ENCODE measurements at regions not wholly inside any gene's neighbourhood (a gene's known extent, or its start where the extent isn't known, plus 50 kb on each side); places are given as distances from the start of the nearest gene placed in this dataset.

- ChIA-PET CTCF (ENCODE audit: unreplicated experiment) (no interaction called here), POLR2A (interaction anchor here (0.6 kb wide), 1 partner anchor 12 kb away, joined by 3 read pairs; no protein-coding TSS in a partner anchor)
- TF ChIP-seq CTCF (conservative IDR thresholded peaks at IDR 0.05; ENCODE audit: low read length): no peak
- no peak for TF ChIP-seq EZH2phosphoT487 (IDR thresholded peaks at IDR 0.05; ENCODE audit: borderline replicate concordance, low read depth, low read length)
- no peak overlapping the region for H2AFZ ChIP-seq (ENCODE audit: low read length)
- no peaks in the 10 kb centered on the region for H3K9me2 ChIP-seq (ENCODE audit: insufficient read depth, low read length)
- H3K4me1 ChIP-seq (ENCODE audit: insufficient read depth, low read length, poor library complexity, severe bottlenecking): peaks cover 4% of the 10 kb centered on the region
- no peaks in the 10 kb centered on the region for H3K79me2 ChIP-seq (ENCODE audit: insufficient read depth, low read depth, low read length)
- H3K9me3 ChIP-seq (ENCODE audit: low read length): no peaks in the 10 kb centered on the region
- no peak overlapping the region for H3K4me2 ChIP-seq (ENCODE audit: low read length)
- no peaks in the 10 kb centered on the region for H3K36me3 ChIP-seq (ENCODE audit: insufficient read depth, low read length)
- intact Hi-C loops (cut with micrococcal nuclease; ENCODE audit: unreplicated experiment): no loop called here
- BruUV-seq (replicated peaks): no TSS peak
- H4K20me1 ChIP-seq (ENCODE audit: insufficient read depth, low read length): no peaks in the 10 kb centered on the region
- no peak overlapping the region for H3K4me3 ChIP-seq (ENCODE audit: low read depth, low read length, poor library complexity, severe bottlenecking)
- H3K27ac ChIP-seq (ENCODE audit: low read depth, low read length, poor library complexity, severe bottlenecking): no peak overlapping the region
- DNase-seq (ENCODE audit: low spot score): no peak
Measured at GRCh38 chr11:82195283-82195682, 538.4 kb downstream of the FAM181B start.

GRCh38 chr11:82194521-82194920, 539.1 kb downstream of the FAM181B start:
- H3K36me3 ChIP-seq (ENCODE audit: insufficient read depth, low read length): no peaks in the 10 kb centered on the region
- DNase-seq (ENCODE audit: low spot score): peak; percentile 8
- H2AFZ ChIP-seq (ENCODE audit: low read length): no peak overlapping the region
- CTCF ChIA-PET (ENCODE audit: unreplicated experiment): no interaction called here
- TF ChIP-seq CTCF (conservative IDR thresholded peaks at IDR 0.05; ENCODE audit: low read length): no peak
- no peak for TF ChIP-seq EZH2phosphoT487 (IDR thresholded peaks at IDR 0.05; ENCODE audit: borderline replicate concordance, low read depth, low read length)
- no peaks in the 10 kb centered on the region for H3K79me2 ChIP-seq (ENCODE audit: insufficient read depth, low read depth, low read length)
- H3K9me2 ChIP-seq (ENCODE audit: insufficient read depth, low read length): no peaks in the 10 kb centered on the region
- no peak overlapping the region for H3K4me2 ChIP-seq (ENCODE audit: low read length)
- BruUV-seq (replicated peaks): no TSS peak
- H3K4me1 ChIP-seq (ENCODE audit: insufficient read depth, low read length, poor library complexity, severe bottlenecking): peaks cover 4% of the 10 kb centered on the region
- H3K27ac ChIP-seq (ENCODE audit: low read depth, low read length, poor library complexity, severe bottlenecking): no peak overlapping the region
- no peaks in the 10 kb centered on the region for H4K20me1 ChIP-seq (ENCODE audit: insufficient read depth, low read length)
- no peak overlapping the region for H3K4me3 ChIP-seq (ENCODE audit: low read depth, low read length, poor library complexity, severe bottlenecking)
- POLR2A ChIA-PET: no interaction called here
- H3K9me3 ChIP-seq (ENCODE audit: low read length): no peaks in the 10 kb centered on the region
- intact Hi-C loops (cut with micrococcal nuclease; ENCODE audit: unreplicated experiment): no loop called here

- no peaks in the 10 kb centered on the region for H3K9me2 ChIP-seq (ENCODE audit: insufficient read depth, low read length)
- no peaks in the 10 kb centered on the region for H3K79me2 ChIP-seq (ENCODE audit: insufficient read depth, low read depth, low read length)
- no peak for TF ChIP-seq EZH2phosphoT487 (IDR thresholded peaks at IDR 0.05; ENCODE audit: borderline replicate concordance, low read depth, low read length)
- TF ChIP-seq CTCF (conservative IDR thresholded peaks at IDR 0.05; ENCODE audit: low read length): no peak
- no peak overlapping the region for H3K27ac ChIP-seq (ENCODE audit: low read depth, low read length, poor library complexity, severe bottlenecking)
- H3K9me3 ChIP-seq (ENCODE audit: low read length): no peaks in the 10 kb centered on the region
- no peak overlapping the region for H3K4me3 ChIP-seq (ENCODE audit: low read depth, low read length, poor library complexity, severe bottlenecking)
- ChIA-PET CTCF (ENCODE audit: unreplicated experiment) (no interaction called here), POLR2A (no interaction called here)
- H4K20me1 ChIP-seq (ENCODE audit: insufficient read depth, low read length): no peaks in the 10 kb centered on the region
- DNase-seq (ENCODE audit: low spot score): no peak
- no peak overlapping the region for H3K4me2 ChIP-seq (ENCODE audit: low read length)
- no peak overlapping the region for H2AFZ ChIP-seq (ENCODE audit: low read length)
- H3K4me1 ChIP-seq (ENCODE audit: insufficient read depth, low read length, poor library complexity, severe bottlenecking): peaks cover 4% of the 10 kb centered on the region
- no TSS peak for BruUV-seq (replicated peaks)
- H3K36me3 ChIP-seq (ENCODE audit: insufficient read depth, low read length): no peaks in the 10 kb centered on the region
- intact Hi-C loops (cut with micrococcal nuclease; ENCODE audit: unreplicated experiment): no loop called here
Measured at GRCh38 chr11:82191695-82192094, 542.0 kb downstream of the FAM181B start.
